ENCODE measurements at regions not wholly inside any gene's neighbourhood (a gene's known extent, or its start where the extent isn't known, plus 50 kb on each side); places are given as distances from the start of the nearest gene placed in this dataset.

- Histone ChIP-seq H3K36me3 (ENCODE audit: control insufficient read depth, insufficient read depth, low read length) (no peaks in the 10 kb centered on the region), H3K4me3 (ENCODE audit: low read depth, low read length) (no peak overlapping the region), H3K27me3 (ENCODE audit: control insufficient read depth, insufficient read depth, low read length) (no peaks in the 10 kb centered on the region)
- CTCF ChIA-PET = no interaction called here
- TF ChIP-seq, protein P1, sequence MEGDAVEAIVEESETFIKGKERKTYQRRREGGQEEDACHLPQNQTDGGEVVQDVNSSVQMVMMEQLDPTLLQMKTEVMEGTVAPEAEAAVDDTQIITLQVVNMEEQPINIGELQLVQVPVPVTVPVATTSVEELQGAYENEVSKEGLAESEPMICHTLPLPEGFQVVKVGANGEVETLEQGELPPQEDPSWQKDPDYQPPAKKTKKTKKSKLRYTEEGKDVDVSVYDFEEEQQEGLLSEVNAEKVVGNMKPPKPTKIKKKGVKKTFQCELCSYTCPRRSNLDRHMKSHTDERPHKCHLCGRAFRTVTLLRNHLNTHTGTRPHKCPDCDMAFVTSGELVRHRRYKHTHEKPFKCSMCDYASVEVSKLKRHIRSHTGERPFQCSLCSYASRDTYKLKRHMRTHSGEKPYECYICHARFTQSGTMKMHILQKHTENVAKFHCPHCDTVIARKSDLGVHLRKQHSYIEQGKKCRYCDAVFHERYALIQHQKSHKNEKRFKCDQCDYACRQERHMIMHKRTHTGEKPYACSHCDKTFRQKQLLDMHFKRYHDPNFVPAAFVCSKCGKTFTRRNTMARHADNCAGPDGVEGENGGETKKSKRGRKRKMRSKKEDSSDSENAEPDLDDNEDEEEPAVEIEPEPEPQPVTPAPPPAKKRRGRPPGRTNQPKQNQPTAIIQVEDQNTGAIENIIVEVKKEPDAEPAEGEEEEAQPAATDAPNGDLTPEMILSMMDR (IDR thresholded peaks at IDR 0.05; ENCODE audit: insufficient read depth, low read depth, low read length) = no peak
- no peak for DNase-seq (ENCODE audit: low read depth)
- POLR2A ChIA-PET = no interaction called here
Measured at GRCh38 chr4:133929531-133930239, 271.9 kb downstream of the PABPC4L start.

DNA sequence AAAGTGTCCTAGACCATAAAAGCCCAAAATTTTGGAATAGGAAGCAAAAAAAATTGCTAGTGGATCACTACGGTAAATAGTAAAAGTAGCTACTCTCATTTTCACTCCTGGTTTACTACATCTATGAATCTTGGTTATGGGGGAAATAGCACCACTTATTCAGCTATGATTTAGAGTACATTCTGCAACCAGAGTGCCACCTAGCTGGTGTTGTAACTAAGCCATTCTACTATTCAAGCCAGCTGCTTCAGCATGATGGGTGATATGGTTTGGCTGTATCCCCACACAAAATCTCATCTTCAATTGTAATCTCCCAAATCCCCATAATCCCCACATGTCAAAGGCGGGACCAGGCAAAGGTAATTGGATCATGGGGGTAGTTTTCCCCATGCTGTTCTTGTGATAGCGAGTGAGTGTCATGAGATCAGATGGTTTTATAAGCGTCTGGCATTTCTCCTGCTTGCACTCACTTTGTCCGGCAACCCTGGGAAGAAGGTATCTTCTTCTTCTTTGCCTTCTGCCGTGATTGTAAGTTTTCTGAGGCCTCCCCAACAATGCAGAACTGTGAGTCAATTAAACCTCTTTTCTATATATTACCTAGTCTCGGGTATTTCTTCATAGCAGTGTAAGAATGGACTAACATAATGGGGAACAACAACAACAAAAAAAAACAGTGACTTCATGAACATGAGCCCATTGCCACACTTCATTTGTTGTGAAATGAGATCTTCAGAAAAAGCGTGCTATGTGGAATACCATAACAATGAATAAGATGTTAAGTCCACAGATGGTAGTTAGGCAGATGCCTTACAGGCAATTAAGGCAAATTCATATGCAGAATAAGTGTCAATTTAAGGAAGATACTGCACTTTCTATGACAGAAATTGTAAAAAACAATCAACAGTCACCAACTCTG, 280.1 kb downstream of the PABPC4L start:
- TF ChIP-seq, protein P1 (IDR thresholded peaks at IDR 0.05; ENCODE audit: insufficient read depth, low read depth, low read length) = no peak
- ChIA-PET POLR2A (no interaction called here), CTCF (interaction anchor here (0.9 kb wide), 1 partner anchor 10 kb away, joined by 3 read pairs; no protein-coding TSS in a partner anchor)
- Histone ChIP-seq H3K27me3 (ENCODE audit: control insufficient read depth, insufficient read depth, low read length) (no peaks in the 10 kb centered on the region), H3K4me3 (ENCODE audit: low read depth, low read length) (no peak overlapping the region), H3K36me3 (ENCODE audit: control insufficient read depth, insufficient read depth, low read length) (no peaks in the 10 kb centered on the region)
- no peak for DNase-seq (ENCODE audit: low read depth)

- ChIA-PET CTCF (interaction anchor here (0.6 kb wide), 1 partner anchor 8 kb away, joined by 3 read pairs; no protein-coding TSS in a partner anchor), POLR2A (no interaction called here)
- TF ChIP-seq, protein P1 (IDR thresholded peaks at IDR 0.05; ENCODE audit: insufficient read depth, low read depth, low read length) = no peak
- no peaks in the 10 kb centered on the region for H3K27me3 ChIP-seq (ENCODE audit: control insufficient read depth, insufficient read depth, low read length)
- H3K36me3 ChIP-seq (ENCODE audit: control insufficient read depth, insufficient read depth, low read length) = no peaks in the 10 kb centered on the region
- DNase-seq (ENCODE audit: low read depth) = no peak
- H3K4me3 ChIP-seq (ENCODE audit: low read depth, low read length) = no peak overlapping the region
Measured at GRCh38 chr4:133920236-133920635, 281.4 kb downstream of the PABPC4L start.

- H3K4me3 ChIP-seq (ENCODE audit: low read depth, low read length) = no peak overlapping the region
- no peaks in the 10 kb centered on the region for H3K27me3 ChIP-seq (ENCODE audit: control insufficient read depth, insufficient read depth, low read length)
- H3K36me3 ChIP-seq (ENCODE audit: control insufficient read depth, insufficient read depth, low read length) = no peaks in the 10 kb centered on the region
- no peak for DNase-seq (ENCODE audit: low read depth)
- POLR2A ChIA-PET = no interaction called here
- TF ChIP-seq, protein P1 (IDR thresholded peaks at IDR 0.05; ENCODE audit: insufficient read depth, low read depth, low read length) = no peak
- CTCF ChIA-PET = no interaction called here
Measured at GRCh38 chr4:133910165-133910564, 291.4 kb downstream of the PABPC4L start.

DNA sequence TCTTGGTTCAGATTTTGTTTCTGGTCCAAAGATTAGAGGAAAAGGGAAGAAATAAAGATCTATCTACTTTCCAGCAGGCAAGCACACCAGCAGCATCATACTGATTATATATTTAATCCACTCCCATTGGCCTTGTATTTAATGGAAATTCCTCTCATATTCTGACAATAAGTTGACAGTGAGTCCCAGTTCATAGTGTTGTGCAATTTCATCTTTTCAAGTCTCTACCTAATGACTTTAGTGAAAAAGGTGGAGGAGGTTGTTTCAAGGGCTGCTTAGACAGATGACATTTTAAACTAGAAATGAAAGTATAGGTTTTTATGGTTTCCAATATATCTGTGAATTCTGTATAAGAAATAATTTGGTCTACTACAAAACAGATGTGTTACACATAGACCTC, 298.6 kb downstream of the PABPC4L start:
- ChIA-PET CTCF (no interaction called here), POLR2A (no interaction called here)
- Histone ChIP-seq H3K4me3 (ENCODE audit: low read depth, low read length) (no peak overlapping the region), H3K36me3 (ENCODE audit: control insufficient read depth, insufficient read depth, low read length) (no peaks in the 10 kb centered on the region), H3K27me3 (ENCODE audit: control insufficient read depth, insufficient read depth, low read length) (no peaks in the 10 kb centered on the region)
- no peak for DNase-seq (ENCODE audit: low read depth)
- TF ChIP-seq, protein P1 (IDR thresholded peaks at IDR 0.05; ENCODE audit: insufficient read depth, low read depth, low read length) = no peak
